WTC11 (cell line): ENCODE measurements at regions not wholly inside any gene's neighbourhood (a gene's known extent, or its start where the extent isn't known, plus 50 kb on each side); places are given as distances from the start of the nearest gene placed in this dataset.

Experiments used
- ATAC-seq: fragments of 200-7000 bp; cut with Tn5 transposase; 2 replicates; pipeline ENCODE4 v1.10.0; 2021; ENCODE audit warnings: mild to moderate bottlenecking, moderate library complexity
- CTCF ChIA-PET: fragments of 300-600 bp; sonication (Branson Sonifier 250); formaldehyde crosslinking; loops from one replicate; lab custom pipeline; 2021; ENCODE audit warnings: antibody characterized with exemption; lab: Charles Lee
- POLR2A ChIA-PET: fragments of 350-600 bp; sonication (Branson Sonifier 250); formaldehyde crosslinking; loops from one replicate; lab custom pipeline; 2021; ENCODE audit warnings: antibody characterized with exemption; lab: Charles Lee
- DNase-seq: peaks from one replicate; pipeline ENCODE4 v3.0.0; 2021; ENCODE audit warnings: low spot score
- H3K27ac Mint-ChIP-seq: 2 replicates; pipeline ENCODE4 v1.8.0; 2021; ENCODE audit warnings: mixed read lengths
- H3K27me3 Mint-ChIP-seq: 2 replicates; pipeline ENCODE4 v1.8.0; 2021; ENCODE audit warnings: low read depth, mild to moderate bottlenecking, moderate library complexity, mixed read lengths
- H3K36me3 Mint-ChIP-seq: 2 replicates; pipeline ENCODE4 v1.8.0; 2021; ENCODE audit warnings: mixed read lengths
- H3K4me1 Mint-ChIP-seq: 2 replicates; pipeline ENCODE4 v1.8.0; 2022; ENCODE audit warnings: mixed read lengths
- H3K4me3 Mint-ChIP-seq: 2 replicates; pipeline ENCODE4 v1.8.0; 2021; ENCODE audit warnings: mild to moderate bottlenecking, moderate library complexity, mixed read lengths
- H3K9me3 Mint-ChIP-seq: 2 replicates; pipeline ENCODE4 v1.8.0; 2021; ENCODE audit warnings: mixed read lengths
- AR ChIP-seq: fragments of 250-450 bp; sonication (Bioruptor Pico); IDR thresholded peaks from 2 replicates; pipeline ENCODE4 v1.9.0; 2021; ENCODE audit warnings: mild to moderate bottlenecking
- E2F4 ChIP-seq: sonication (generic); formaldehyde crosslinking; IDR thresholded peaks from 2 replicates; pipeline ENCODE4 v1.8.1; 2022; ENCODE audit warnings: low read depth, mild to moderate bottlenecking, moderate library complexity, missing genetic modification reagents, borderline replicate concordance
- ELF4 ChIP-seq: sonication (generic); formaldehyde crosslinking; IDR thresholded peaks from 2 replicates; pipeline ENCODE4 v1.8.1; 2022; ENCODE audit warnings: low read depth, mild to moderate bottlenecking, moderate library complexity, missing genetic modification reagents
- FOXP1 ChIP-seq: sonication (generic); formaldehyde crosslinking; IDR thresholded peaks from 2 replicates; pipeline ENCODE4 v1.8.0; 2022; ENCODE audit warnings: missing genetic modification reagents, mild to moderate bottlenecking, moderate library complexity, borderline replicate concordance
- GTF2I ChIP-seq: fragments of 250-450 bp; sonication (Bioruptor Pico); conservative IDR thresholded peaks from 2 replicates; pipeline ENCODE4 v1.4.0; 2021; ENCODE audit warnings: mild to moderate bottlenecking
- NR1H2 ChIP-seq: sonication (generic); formaldehyde crosslinking; IDR thresholded peaks from 2 replicates; pipeline ENCODE4 v1.9.0; 2021; ENCODE audit warnings: mild to moderate bottlenecking, moderate library complexity, missing genetic modification reagents
- NR2C2 ChIP-seq: sonication (generic); formaldehyde crosslinking; IDR thresholded peaks from 2 replicates; pipeline ENCODE4 v1.8.0; 2022; ENCODE audit warnings: mild to moderate bottlenecking, missing genetic modification reagents
- OVOL2 ChIP-seq: fragments of 250-450 bp; sonication (Bioruptor Pico); IDR thresholded peaks from 2 replicates; pipeline ENCODE4 v1.9.0; 2021; ENCODE audit warnings: mild to moderate bottlenecking, borderline replicate concordance
- SMAD3 ChIP-seq: sonication (generic); formaldehyde crosslinking; IDR thresholded peaks from 2 replicates; pipeline ENCODE4 v1.8.0; 2022; ENCODE audit warnings: missing genetic modification reagents, mild to moderate bottlenecking, borderline replicate concordance
- SOX15 ChIP-seq: fragments of 250-450 bp; sonication (Bioruptor Pico); IDR thresholded peaks from 2 replicates; pipeline ENCODE4 v1.9.0; 2021; ENCODE audit warnings: mild to moderate bottlenecking
- ZNF121 ChIP-seq: sonication (generic); formaldehyde crosslinking; IDR thresholded peaks from 2 replicates; pipeline ENCODE4 v1.8.0; 2023; ENCODE audit warnings: missing genetic modification reagents
- ZNF138 ChIP-seq: sonication (generic); formaldehyde crosslinking; conservative IDR thresholded peaks from 2 replicates; pipeline ENCODE4 v1.8.1; 2022; ENCODE audit warnings: mild to moderate bottlenecking, moderate library complexity, missing genetic modification reagents
- ZNF416 ChIP-seq: fragments of 250-450 bp; sonication (Bioruptor Pico); IDR thresholded peaks from 2 replicates; pipeline ENCODE4 v1.9.0; 2021; ENCODE audit warnings: mild to moderate bottlenecking, inconsistent platforms
- TF ChIP-seq, protein P1 (sequence below): sonication (generic); formaldehyde crosslinking; IDR thresholded peaks from 2 replicates; pipeline ENCODE4 v1.8.1; 2022; ENCODE audit warnings: missing genetic modification reagents, borderline replicate concordance
- TF ChIP-seq, protein P2 (sequence below): sonication (generic); formaldehyde crosslinking; IDR thresholded peaks from 2 replicates; pipeline ENCODE4 v1.8.1; 2022; ENCODE audit warnings: mild to moderate bottlenecking, missing genetic modification reagents, moderate library complexity, borderline replicate concordance
- TF ChIP-seq, protein P3 (sequence below): sonication (generic); formaldehyde crosslinking; conservative IDR thresholded peaks from 2 replicates; pipeline ENCODE4 v1.8.1; 2022; ENCODE audit warnings: mild to moderate bottlenecking, missing genetic modification reagents
- TF ChIP-seq, protein P4 (sequence below): sonication (generic); formaldehyde crosslinking; IDR thresholded peaks from 2 replicates; pipeline ENCODE4 v1.8.1; 2023; ENCODE audit warnings: mild to moderate bottlenecking, missing genetic modification reagents, moderate library complexity
- TF ChIP-seq, protein P5 (sequence below): sonication (generic); formaldehyde crosslinking; conservative IDR thresholded peaks from 2 replicates; pipeline ENCODE4 v1.8.1; 2023; ENCODE audit warnings: mild to moderate bottlenecking, low read depth, missing genetic modification reagents, moderate library complexity
- TF ChIP-seq, protein P6 (sequence below): sonication (generic); formaldehyde crosslinking; IDR thresholded peaks from 2 replicates; pipeline ENCODE4 v1.8.1; 2023; ENCODE audit warnings: mild to moderate bottlenecking, missing genetic modification reagents, moderate library complexity

- TF ChIP-seq SOX15 (no peak), OVOL2 (CRISPR knock-in tag) (no peak), NR1H2 (CRISPR knock-in tag) (no peak), FOXP1 (no peak)
- TF ChIP-seq, protein P1, sequence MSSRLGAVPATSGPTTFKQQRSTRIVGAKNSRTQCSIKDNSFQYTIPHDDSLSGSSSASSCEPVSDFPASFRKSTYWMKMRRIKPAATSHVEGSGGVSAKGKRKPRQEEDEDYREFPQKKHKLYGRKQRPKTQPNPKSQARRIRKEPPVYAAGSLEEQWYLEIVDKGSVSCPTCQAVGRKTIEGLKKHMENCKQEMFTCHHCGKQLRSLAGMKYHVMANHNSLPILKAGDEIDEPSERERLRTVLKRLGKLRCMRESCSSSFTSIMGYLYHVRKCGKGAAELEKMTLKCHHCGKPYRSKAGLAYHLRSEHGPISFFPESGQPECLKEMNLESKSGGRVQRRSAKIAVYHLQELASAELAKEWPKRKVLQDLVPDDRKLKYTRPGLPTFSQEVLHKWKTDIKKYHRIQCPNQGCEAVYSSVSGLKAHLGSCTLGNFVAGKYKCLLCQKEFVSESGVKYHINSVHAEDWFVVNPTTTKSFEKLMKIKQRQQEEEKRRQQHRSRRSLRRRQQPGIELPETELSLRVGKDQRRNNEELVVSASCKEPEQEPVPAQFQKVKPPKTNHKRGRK (CRISPR knock-in tag): no peak
Measured at GRCh38 chr7:69090936-69091335, 507.3 kb upstream of the AUTS2 start (continued).

GRCh38 chr7:69091521-69091920 lies 506.8 kb upstream of the AUTS2 start:
- no peak for ATAC-seq
- DNase-seq: no peak
- peaks cover 9% of the 10 kb centered on the region for H3K27me3 Mint-ChIP-seq
- H3K4me1 Mint-ChIP-seq: no peaks in the 10 kb centered on the region
- H3K4me3 Mint-ChIP-seq: no peak overlapping the region
- peaks cover 18% of the 10 kb centered on the region for H3K36me3 Mint-ChIP-seq
- TF ChIP-seq AR (no peak), ZNF416 (CRISPR knock-in tag) (no peak), GTF2I (CRISPR knock-in tag) (no peak), ZNF138 (no peak), E2F4 (CRISPR knock-in tag) (no peak), NR2C2 (CRISPR knock-in tag) (no peak), SMAD3 (CRISPR knock-in tag) (no peak), ZNF121 (CRISPR knock-in tag) (no peak), ELF4 (CRISPR knock-in tag) (no peak)
- TF ChIP-seq, protein P2, sequence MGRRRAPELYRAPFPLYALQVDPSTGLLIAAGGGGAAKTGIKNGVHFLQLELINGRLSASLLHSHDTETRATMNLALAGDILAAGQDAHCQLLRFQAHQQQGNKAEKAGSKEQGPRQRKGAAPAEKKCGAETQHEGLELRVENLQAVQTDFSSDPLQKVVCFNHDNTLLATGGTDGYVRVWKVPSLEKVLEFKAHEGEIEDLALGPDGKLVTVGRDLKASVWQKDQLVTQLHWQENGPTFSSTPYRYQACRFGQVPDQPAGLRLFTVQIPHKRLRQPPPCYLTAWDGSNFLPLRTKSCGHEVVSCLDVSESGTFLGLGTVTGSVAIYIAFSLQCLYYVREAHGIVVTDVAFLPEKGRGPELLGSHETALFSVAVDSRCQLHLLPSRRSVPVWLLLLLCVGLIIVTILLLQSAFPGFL (CRISPR knock-in tag): no peak
- TF ChIP-seq, protein P3, sequence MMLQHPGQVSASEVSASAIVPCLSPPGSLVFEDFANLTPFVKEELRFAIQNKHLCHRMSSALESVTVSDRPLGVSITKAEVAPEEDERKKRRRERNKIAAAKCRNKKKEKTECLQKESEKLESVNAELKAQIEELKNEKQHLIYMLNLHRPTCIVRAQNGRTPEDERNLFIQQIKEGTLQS (CRISPR knock-in tag): no peak
- TF ChIP-seq, protein P4, sequence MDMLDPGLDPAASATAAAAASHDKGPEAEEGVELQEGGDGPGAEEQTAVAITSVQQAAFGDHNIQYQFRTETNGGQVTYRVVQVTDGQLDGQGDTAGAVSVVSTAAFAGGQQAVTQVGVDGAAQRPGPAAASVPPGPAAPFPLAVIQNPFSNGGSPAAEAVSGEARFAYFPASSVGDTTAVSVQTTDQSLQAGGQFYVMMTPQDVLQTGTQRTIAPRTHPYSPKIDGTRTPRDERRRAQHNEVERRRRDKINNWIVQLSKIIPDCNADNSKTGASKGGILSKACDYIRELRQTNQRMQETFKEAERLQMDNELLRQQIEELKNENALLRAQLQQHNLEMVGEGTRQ: no peak
- TF ChIP-seq, protein P5, sequence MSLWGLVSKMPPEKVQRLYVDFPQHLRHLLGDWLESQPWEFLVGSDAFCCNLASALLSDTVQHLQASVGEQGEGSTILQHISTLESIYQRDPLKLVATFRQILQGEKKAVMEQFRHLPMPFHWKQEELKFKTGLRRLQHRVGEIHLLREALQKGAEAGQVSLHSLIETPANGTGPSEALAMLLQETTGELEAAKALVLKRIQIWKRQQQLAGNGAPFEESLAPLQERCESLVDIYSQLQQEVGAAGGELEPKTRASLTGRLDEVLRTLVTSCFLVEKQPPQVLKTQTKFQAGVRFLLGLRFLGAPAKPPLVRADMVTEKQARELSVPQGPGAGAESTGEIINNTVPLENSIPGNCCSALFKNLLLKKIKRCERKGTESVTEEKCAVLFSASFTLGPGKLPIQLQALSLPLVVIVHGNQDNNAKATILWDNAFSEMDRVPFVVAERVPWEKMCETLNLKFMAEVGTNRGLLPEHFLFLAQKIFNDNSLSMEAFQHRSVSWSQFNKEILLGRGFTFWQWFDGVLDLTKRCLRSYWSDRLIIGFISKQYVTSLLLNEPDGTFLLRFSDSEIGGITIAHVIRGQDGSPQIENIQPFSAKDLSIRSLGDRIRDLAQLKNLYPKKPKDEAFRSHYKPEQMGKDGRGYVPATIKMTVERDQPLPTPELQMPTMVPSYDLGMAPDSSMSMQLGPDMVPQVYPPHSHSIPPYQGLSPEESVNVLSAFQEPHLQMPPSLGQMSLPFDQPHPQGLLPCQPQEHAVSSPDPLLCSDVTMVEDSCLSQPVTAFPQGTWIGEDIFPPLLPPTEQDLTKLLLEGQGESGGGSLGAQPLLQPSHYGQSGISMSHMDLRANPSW: no peak
- TF ChIP-seq, protein P6, sequence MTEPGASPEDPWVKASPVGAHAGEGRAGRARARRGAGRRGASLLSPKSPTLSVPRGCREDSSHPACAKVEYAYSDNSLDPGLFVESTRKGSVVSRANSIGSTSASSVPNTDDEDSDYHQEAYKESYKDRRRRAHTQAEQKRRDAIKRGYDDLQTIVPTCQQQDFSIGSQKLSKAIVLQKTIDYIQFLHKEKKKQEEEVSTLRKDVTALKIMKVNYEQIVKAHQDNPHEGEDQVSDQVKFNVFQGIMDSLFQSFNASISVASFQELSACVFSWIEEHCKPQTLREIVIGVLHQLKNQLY: no peak
- POLR2A ChIA-PET: no interaction called here
- H3K9me3 Mint-ChIP-seq: peaks cover 24% of the 10 kb centered on the region
- H3K27ac Mint-ChIP-seq: no peak overlapping the region
- CTCF ChIA-PET: no interaction called here
